ENCODE measurements at regions not wholly inside any gene's neighbourhood (a gene's known extent, or its start where the extent isn't known, plus 50 kb on each side); places are given as distances from the start of the nearest gene placed in this dataset.

- DNase-seq (ENCODE audit: low read depth in 2 of 2) = no peak
- H3K4me3 ChIP-seq (replicated peaks in 1 of 2; ENCODE audit: low read depth in 2 of 2, low read length in 2 of 2) = no peak overlapping the region
- TF ChIP-seq, protein P1, sequence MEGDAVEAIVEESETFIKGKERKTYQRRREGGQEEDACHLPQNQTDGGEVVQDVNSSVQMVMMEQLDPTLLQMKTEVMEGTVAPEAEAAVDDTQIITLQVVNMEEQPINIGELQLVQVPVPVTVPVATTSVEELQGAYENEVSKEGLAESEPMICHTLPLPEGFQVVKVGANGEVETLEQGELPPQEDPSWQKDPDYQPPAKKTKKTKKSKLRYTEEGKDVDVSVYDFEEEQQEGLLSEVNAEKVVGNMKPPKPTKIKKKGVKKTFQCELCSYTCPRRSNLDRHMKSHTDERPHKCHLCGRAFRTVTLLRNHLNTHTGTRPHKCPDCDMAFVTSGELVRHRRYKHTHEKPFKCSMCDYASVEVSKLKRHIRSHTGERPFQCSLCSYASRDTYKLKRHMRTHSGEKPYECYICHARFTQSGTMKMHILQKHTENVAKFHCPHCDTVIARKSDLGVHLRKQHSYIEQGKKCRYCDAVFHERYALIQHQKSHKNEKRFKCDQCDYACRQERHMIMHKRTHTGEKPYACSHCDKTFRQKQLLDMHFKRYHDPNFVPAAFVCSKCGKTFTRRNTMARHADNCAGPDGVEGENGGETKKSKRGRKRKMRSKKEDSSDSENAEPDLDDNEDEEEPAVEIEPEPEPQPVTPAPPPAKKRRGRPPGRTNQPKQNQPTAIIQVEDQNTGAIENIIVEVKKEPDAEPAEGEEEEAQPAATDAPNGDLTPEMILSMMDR (IDR thresholded peaks at IDR 0.05; ENCODE audit: low read depth, low read length) = no peak
These were observed 72.8 kb downstream of the SIPA1L2 start for GRCh38 chr1:232557096-232557495.

DNA sequence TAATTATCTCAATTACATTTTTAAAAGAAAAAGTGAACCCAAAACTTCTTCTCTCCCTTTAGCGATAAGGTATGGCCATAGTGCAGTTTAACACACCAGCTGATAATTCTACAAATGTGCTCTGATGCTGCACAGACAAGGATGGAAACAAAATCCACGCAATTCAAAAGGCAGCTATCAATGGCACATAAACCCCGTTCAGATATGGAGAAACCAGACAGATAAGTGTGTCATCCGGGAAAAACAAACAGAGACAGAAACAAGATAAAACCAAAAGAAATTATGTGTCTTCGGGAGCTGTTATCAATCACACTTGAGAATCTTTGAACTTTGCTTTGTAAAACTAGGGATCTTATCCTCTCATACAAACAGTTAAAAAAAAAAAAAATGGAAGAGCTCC, 73.6 kb downstream of the SIPA1L2 start:
- no peak overlapping the region for H3K4me3 ChIP-seq (replicated peaks in 1 of 2; ENCODE audit: low read depth in 2 of 2, low read length in 2 of 2)
- DNase-seq (ENCODE audit: low read depth in 2 of 2) = no peak
- TF ChIP-seq, protein P1 (IDR thresholded peaks at IDR 0.05; ENCODE audit: low read depth, low read length) = no peak

GRCh38 chr1:232555494-232556210, 74.3 kb downstream of the SIPA1L2 start:
- H3K4me3 ChIP-seq (replicated peaks in 1 of 2; ENCODE audit: low read depth in 2 of 2, low read length in 2 of 2) = no peak overlapping the region
- TF ChIP-seq, protein P1 (IDR thresholded peaks at IDR 0.05; ENCODE audit: low read depth, low read length) = no peak
- no peak for DNase-seq (ENCODE audit: low read depth in 2 of 2)

- H3K4me3 ChIP-seq (replicated peaks in 1 of 2; ENCODE audit: low read depth in 2 of 2, low read length in 2 of 2) = no peak overlapping the region
- no peak for DNase-seq (ENCODE audit: low read depth in 2 of 2)
- TF ChIP-seq, protein P1 (IDR thresholded peaks at IDR 0.05; ENCODE audit: low read depth, low read length) = no peak
These were observed 75.5 kb downstream of the SIPA1L2 start for GRCh38 chr1:232554409-232554808.

DNA sequence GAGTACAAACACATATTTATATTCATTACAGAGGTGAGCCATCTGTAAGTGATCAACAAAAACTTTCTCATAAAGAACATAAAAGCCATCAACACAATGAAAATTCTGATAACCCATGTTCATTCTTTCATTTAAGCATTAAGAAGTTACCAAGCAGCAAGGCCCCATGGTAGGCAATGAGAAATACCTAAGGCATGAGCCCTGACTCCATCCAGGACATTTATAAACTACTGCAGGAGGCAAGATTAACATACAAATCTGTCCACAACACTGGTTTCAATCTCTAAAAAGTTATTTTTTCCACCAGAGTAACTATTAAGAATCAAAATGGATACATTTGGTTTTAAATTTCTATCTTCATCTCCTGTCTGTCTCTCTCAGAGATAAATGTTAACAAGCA, 76.1 kb downstream of the SIPA1L2 start:
- H3K4me3 ChIP-seq (replicated peaks in 1 of 2; ENCODE audit: low read depth in 2 of 2, low read length in 2 of 2) = no peak overlapping the region
- DNase-seq (ENCODE audit: low read depth in 2 of 2) = peak in 1 of 2 donors; percentile 49
- TF ChIP-seq, protein P1 (IDR thresholded peaks at IDR 0.05; ENCODE audit: low read depth, low read length) = no peak

GRCh38 chr1:232553050-232553754, 76.7 kb downstream of the SIPA1L2 start:
- H3K4me3 ChIP-seq (replicated peaks in 1 of 2; ENCODE audit: low read depth in 2 of 2, low read length in 2 of 2) = no peak overlapping the region
- peak in 1 of 2 donors; percentile 75 for DNase-seq (ENCODE audit: low read depth in 2 of 2)
- TF ChIP-seq, protein P1 (IDR thresholded peaks at IDR 0.05; ENCODE audit: low read depth, low read length) = no peak

Data from cardiac fibroblast (primary cell).